ENCODE measurements at regions not wholly inside any gene's neighbourhood (a gene's known extent, or its start where the extent isn't known, plus 50 kb on each side); places are given as distances from the start of the nearest gene placed in this dataset.

- DNase-seq, result no peak
- Histone ChIP-seq H3K9me3 (ENCODE audit: control insufficient read depth, low read length) (no peaks in the 10 kb centered on the region), H3K4me1 (ENCODE audit: control insufficient read depth, insufficient read depth, low read length, poor library complexity, severe bottlenecking) (no peaks in the 10 kb centered on the region), H3K27me3 (replicated peaks; ENCODE audit: control insufficient read depth, insufficient read depth, low read length, poor library complexity, severe bottlenecking) (peaks cover 4% of the 10 kb centered on the region), H3K27ac (ENCODE audit: insufficient read depth, low read length, poor library complexity, severe bottlenecking) (no peak overlapping the region), H3K4me3 (ENCODE audit: insufficient read depth, low read depth, low read length, poor library complexity, severe bottlenecking) (no peak overlapping the region), H3K36me3 (ENCODE audit: control insufficient read depth, insufficient read depth, low read length) (no peaks in the 10 kb centered on the region)
Observed at GRCh38 chr14:76640923-76641395, 120.3 kb upstream of the VASH1 start.

DNA sequence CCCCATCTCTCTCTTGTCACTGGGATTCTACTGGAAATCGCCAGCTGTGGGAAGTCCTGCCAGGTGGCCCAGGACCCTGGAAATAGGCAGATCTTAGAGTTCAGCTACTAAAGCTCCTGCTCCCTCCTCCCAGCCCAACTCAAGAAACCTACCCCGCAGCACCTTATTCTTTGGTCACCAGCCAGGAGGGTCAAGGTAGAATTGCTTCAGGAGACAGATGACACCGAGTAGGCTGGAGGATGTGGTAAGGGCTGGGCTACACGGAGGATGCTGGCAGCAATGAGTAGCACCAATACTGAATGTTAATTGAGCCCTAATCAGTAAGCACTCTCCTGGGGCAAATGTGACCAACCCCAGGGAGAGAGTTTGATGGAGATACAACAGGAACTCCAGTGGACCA, 119.7 kb upstream of the VASH1 start:
- H3K4me3 ChIP-seq (ENCODE audit: insufficient read depth, low read depth, low read length, poor library complexity, severe bottlenecking), result no peak overlapping the region
- no peaks in the 10 kb centered on the region for H3K4me1 ChIP-seq (ENCODE audit: control insufficient read depth, insufficient read depth, low read length, poor library complexity, severe bottlenecking)
- DNase-seq, result no peak
- H3K27me3 ChIP-seq (replicated peaks; ENCODE audit: control insufficient read depth, insufficient read depth, low read length, poor library complexity, severe bottlenecking), result peaks cover 4% of the 10 kb centered on the region
- no peak overlapping the region for H3K27ac ChIP-seq (ENCODE audit: insufficient read depth, low read length, poor library complexity, severe bottlenecking)
- no peaks in the 10 kb centered on the region for H3K9me3 ChIP-seq (ENCODE audit: control insufficient read depth, low read length)
- no peaks in the 10 kb centered on the region for H3K36me3 ChIP-seq (ENCODE audit: control insufficient read depth, insufficient read depth, low read length)

DNA sequence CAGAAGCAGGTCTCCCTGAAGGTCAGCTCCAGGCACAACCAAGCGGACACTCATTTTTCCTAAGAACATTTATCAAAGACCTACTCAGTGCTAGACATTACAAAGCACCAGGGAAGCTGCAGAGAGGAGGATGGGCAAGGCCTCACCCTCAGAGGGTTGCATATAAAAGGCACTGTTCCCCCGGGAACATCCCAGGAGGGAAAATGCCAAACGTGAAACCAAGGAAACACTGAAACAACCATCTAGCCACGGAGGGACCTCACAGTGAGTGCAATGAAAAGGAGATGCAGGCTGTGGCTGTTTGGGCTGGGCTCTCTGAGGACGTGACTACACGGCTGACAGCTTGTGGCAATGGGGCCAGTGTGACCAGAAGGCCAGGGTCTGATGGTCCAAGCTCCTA, 117.4 kb upstream of the VASH1 start:
- Histone ChIP-seq H3K27ac (ENCODE audit: insufficient read depth, low read length, poor library complexity, severe bottlenecking) (no peak overlapping the region), H3K36me3 (ENCODE audit: control insufficient read depth, insufficient read depth, low read length) (no peaks in the 10 kb centered on the region), H3K27me3 (replicated peaks; ENCODE audit: control insufficient read depth, insufficient read depth, low read length, poor library complexity, severe bottlenecking) (peaks cover 4% of the 10 kb centered on the region), H3K4me3 (ENCODE audit: insufficient read depth, low read depth, low read length, poor library complexity, severe bottlenecking) (no peak overlapping the region), H3K4me1 (ENCODE audit: control insufficient read depth, insufficient read depth, low read length, poor library complexity, severe bottlenecking) (no peaks in the 10 kb centered on the region), H3K9me3 (ENCODE audit: control insufficient read depth, low read length) (no peaks in the 10 kb centered on the region)
- no peak for DNase-seq

DNA sequence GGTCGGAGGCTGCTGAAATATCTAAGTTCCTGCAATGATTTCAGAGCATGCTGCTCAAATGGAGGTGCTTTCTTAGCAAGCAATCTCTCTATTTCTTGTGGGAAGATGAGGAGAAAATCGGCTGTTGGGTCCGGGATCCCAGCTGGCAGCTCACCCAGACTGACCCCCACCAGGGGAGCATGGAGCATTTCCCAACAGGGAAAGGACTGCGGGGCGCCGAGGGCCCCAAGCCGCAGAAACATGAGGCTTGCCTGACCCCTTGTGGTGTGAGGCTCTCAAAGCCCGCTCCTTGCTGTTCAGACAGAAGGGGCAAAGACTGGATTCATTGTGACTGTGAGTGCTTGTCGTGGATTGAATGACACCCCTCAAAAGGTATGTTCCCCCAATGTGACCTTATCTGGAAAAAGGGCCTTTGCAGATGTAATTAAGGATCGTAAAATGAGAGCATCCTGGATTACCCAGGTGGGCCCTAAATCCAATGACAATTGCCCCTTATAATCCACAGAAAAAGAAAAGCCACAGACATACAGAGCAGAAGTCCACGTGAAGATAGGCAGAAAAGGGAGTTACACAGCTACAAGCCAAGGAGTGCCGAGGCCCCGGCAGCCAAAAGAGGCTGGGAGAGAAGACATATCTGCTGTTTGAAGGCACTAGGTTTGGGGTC, 116.3 kb upstream of the VASH1 start:
- DNase-seq, result no peak
- H3K27ac ChIP-seq (ENCODE audit: insufficient read depth, low read length, poor library complexity, severe bottlenecking), result no peak overlapping the region
- no peaks in the 10 kb centered on the region for H3K4me1 ChIP-seq (ENCODE audit: control insufficient read depth, insufficient read depth, low read length, poor library complexity, severe bottlenecking)
- no peaks in the 10 kb centered on the region for H3K9me3 ChIP-seq (ENCODE audit: control insufficient read depth, low read length)
- no peaks in the 10 kb centered on the region for H3K36me3 ChIP-seq (ENCODE audit: control insufficient read depth, insufficient read depth, low read length)
- H3K27me3 ChIP-seq (replicated peaks; ENCODE audit: control insufficient read depth, insufficient read depth, low read length, poor library complexity, severe bottlenecking), result peaks cover 4% of the 10 kb centered on the region
- no peak overlapping the region for H3K4me3 ChIP-seq (ENCODE audit: insufficient read depth, low read depth, low read length, poor library complexity, severe bottlenecking)

- H3K9me3 ChIP-seq (ENCODE audit: control insufficient read depth, low read length), result no peaks in the 10 kb centered on the region
- no peaks in the 10 kb centered on the region for H3K27me3 ChIP-seq (replicated peaks; ENCODE audit: control insufficient read depth, insufficient read depth, low read length, poor library complexity, severe bottlenecking)
- no peak overlapping the region for H3K27ac ChIP-seq (ENCODE audit: insufficient read depth, low read length, poor library complexity, severe bottlenecking)
- no peaks in the 10 kb centered on the region for H3K36me3 ChIP-seq (ENCODE audit: control insufficient read depth, insufficient read depth, low read length)
- no peak overlapping the region for H3K4me3 ChIP-seq (ENCODE audit: insufficient read depth, low read depth, low read length, poor library complexity, severe bottlenecking)
- H3K4me1 ChIP-seq (ENCODE audit: control insufficient read depth, insufficient read depth, low read length, poor library complexity, severe bottlenecking), result no peaks in the 10 kb centered on the region
- DNase-seq, result peak in 1 of 3 donors; percentile 0
Observed at GRCh38 chr14:76647697-76648298, 113.5 kb upstream of the VASH1 start.

- no peak for DNase-seq
- Histone ChIP-seq H3K4me1 (ENCODE audit: control insufficient read depth, insufficient read depth, low read length, poor library complexity, severe bottlenecking) (no peaks in the 10 kb centered on the region), H3K36me3 (ENCODE audit: control insufficient read depth, insufficient read depth, low read length) (no peaks in the 10 kb centered on the region), H3K27ac (ENCODE audit: insufficient read depth, low read length, poor library complexity, severe bottlenecking) (no peak overlapping the region), H3K27me3 (replicated peaks; ENCODE audit: control insufficient read depth, insufficient read depth, low read length, poor library complexity, severe bottlenecking) (no peaks in the 10 kb centered on the region), H3K9me3 (ENCODE audit: control insufficient read depth, low read length) (no peaks in the 10 kb centered on the region), H3K4me3 (ENCODE audit: insufficient read depth, low read depth, low read length, poor library complexity, severe bottlenecking) (no peak overlapping the region)
Observed at GRCh38 chr14:76651410-76652055, 109.7 kb upstream of the VASH1 start.

DNA sequence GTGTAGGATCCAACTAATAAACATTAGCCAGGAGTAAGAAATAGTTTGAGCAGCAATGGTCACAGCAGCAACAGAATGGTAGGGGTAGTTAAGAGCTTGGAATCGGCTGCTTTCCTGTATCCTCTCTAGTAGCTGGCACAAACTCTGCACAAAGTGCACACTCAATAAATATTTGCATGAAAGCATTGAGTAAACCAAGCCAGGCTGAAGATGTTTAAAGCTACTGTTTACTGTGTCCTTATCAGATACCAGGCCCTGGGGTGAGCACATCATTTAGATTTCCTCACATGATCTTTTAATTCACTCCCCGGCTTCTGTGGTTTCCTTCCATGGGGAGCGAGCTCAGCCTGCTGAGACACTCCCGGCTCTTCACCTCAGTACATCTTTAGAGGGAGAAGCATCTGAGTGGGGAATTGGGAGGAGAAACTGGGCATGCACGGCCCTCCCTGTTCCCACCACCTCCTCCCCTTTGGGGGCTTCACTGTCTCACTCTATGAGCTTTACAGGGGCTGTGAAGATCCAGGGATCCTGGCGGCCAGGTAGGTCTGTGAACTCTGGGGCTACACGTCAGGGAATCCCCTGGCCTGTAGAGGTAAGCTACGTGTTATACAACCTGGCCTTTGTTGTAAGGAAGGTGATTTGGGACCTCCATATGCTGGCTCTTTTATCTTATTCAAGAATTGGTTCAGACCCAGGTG, 107.2 kb upstream of the VASH1 start:
- Histone ChIP-seq H3K9me3 (ENCODE audit: control insufficient read depth, low read length) (no peaks in the 10 kb centered on the region), H3K27ac (ENCODE audit: insufficient read depth, low read length, poor library complexity, severe bottlenecking) (no peak overlapping the region), H3K36me3 (ENCODE audit: control insufficient read depth, insufficient read depth, low read length) (no peaks in the 10 kb centered on the region), H3K27me3 (replicated peaks; ENCODE audit: control insufficient read depth, insufficient read depth, low read length, poor library complexity, severe bottlenecking) (no peaks in the 10 kb centered on the region), H3K4me3 (ENCODE audit: insufficient read depth, low read depth, low read length, poor library complexity, severe bottlenecking) (no peak overlapping the region), H3K4me1 (ENCODE audit: control insufficient read depth, insufficient read depth, low read length, poor library complexity, severe bottlenecking) (no peaks in the 10 kb centered on the region)
- DNase-seq, result no peak

- Histone ChIP-seq H3K27me3 (replicated peaks; ENCODE audit: control insufficient read depth, insufficient read depth, low read length, poor library complexity, severe bottlenecking) (no peaks in the 10 kb centered on the region), H3K9me3 (ENCODE audit: control insufficient read depth, low read length) (no peaks in the 10 kb centered on the region), H3K27ac (ENCODE audit: insufficient read depth, low read length, poor library complexity, severe bottlenecking) (no peak overlapping the region), H3K4me3 (ENCODE audit: insufficient read depth, low read depth, low read length, poor library complexity, severe bottlenecking) (no peak overlapping the region), H3K4me1 (ENCODE audit: control insufficient read depth, insufficient read depth, low read length, poor library complexity, severe bottlenecking) (no peaks in the 10 kb centered on the region), H3K36me3 (ENCODE audit: control insufficient read depth, insufficient read depth, low read length) (no peaks in the 10 kb centered on the region)
- no peak for DNase-seq
Observed at GRCh38 chr14:76654573-76655108, 106.6 kb upstream of the VASH1 start.

- H3K27ac ChIP-seq (ENCODE audit: insufficient read depth, low read length, poor library complexity, severe bottlenecking), result no peak overlapping the region
- no peaks in the 10 kb centered on the region for H3K9me3 ChIP-seq (ENCODE audit: control insufficient read depth, low read length)
- no peaks in the 10 kb centered on the region for H3K27me3 ChIP-seq (replicated peaks; ENCODE audit: control insufficient read depth, insufficient read depth, low read length, poor library complexity, severe bottlenecking)
- no peaks in the 10 kb centered on the region for H3K36me3 ChIP-seq (ENCODE audit: control insufficient read depth, insufficient read depth, low read length)
- H3K4me1 ChIP-seq (ENCODE audit: control insufficient read depth, insufficient read depth, low read length, poor library complexity, severe bottlenecking), result no peaks in the 10 kb centered on the region
- no peak overlapping the region for H3K4me3 ChIP-seq (ENCODE audit: insufficient read depth, low read depth, low read length, poor library complexity, severe bottlenecking)
- DNase-seq, result no peak
Observed at GRCh38 chr14:76655331-76655730, 105.9 kb upstream of the VASH1 start.
